Activated CD4-positive, alpha-beta T cell treated with anti-CD3 and anti-CD28 coated beads for 36 hours (primary cell): ENCODE measurements at regions not wholly inside any gene's neighbourhood (a gene's known extent, or its start where the extent isn't known, plus 50 kb on each side); places are given as distances from the start of the nearest gene placed in this dataset.
A peak's percentile ranks its signal among the peaks of the same experiment; 100 is the strongest.
"Not testable (repeated sequence)": the region's sequence is repeated elsewhere in the genome, so short reads cannot be mapped to it uniquely, and the experiment has no call there.

ENCODE experiments used
- ATAC-seq: fragments of 200-7000 bp; cut with Tn5 transposase; one replicate; pipeline ENCODE4 v1.10.0; 2021; ENCODE audit warnings: mild to moderate bottlenecking, moderate library complexity
- CTCF ChIA-PET: fragments of 350-600 bp; sonication (Branson Sonifier 250); formaldehyde crosslinking; loops from one replicate; lab custom pipeline; 2021; ENCODE audit warnings: antibody characterized with exemption; lab: Charles Lee
- POLR2A ChIA-PET: fragments of 350-600 bp; sonication (Branson Sonifier 250); formaldehyde crosslinking; loops from one replicate; lab custom pipeline; 2021; ENCODE audit warnings: antibody characterized with exemption, inconsistent platforms; lab: Charles Lee
- DNase-seq: peaks from one replicate; pipeline ENCODE4 v3.0.0-alpha.2; 2020
- H3K27ac Mint-ChIP-seq: one replicate; pipeline ENCODE4 v1.8.0; 2021; ENCODE audit warnings: mixed read lengths
- H3K27me3 Mint-ChIP-seq: one replicate; pipeline ENCODE4 v1.8.0; 2021; ENCODE audit warnings: mixed read lengths
- H3K36me3 Mint-ChIP-seq: one replicate; pipeline ENCODE4 v1.8.0; 2021; ENCODE audit warnings: low read depth, mixed read lengths
- H3K4me1 Mint-ChIP-seq: one replicate; pipeline ENCODE4 v1.8.0; 2021; ENCODE audit warnings: mixed read lengths
- H3K4me3 Mint-ChIP-seq: one replicate; pipeline ENCODE4 v1.8.0; 2021; ENCODE audit warnings: mild to moderate bottlenecking, moderate library complexity, mixed read lengths
- H3K9me3 Mint-ChIP-seq: one replicate; pipeline ENCODE4 v1.8.0; 2021; ENCODE audit warnings: low read depth, mixed read lengths
- intact Hi-C, 2 experiments: fragments of 100-400 bp; cut with DNase I in 1 of 2; cut with micrococcal nuclease in 1 of 2; formaldehyde crosslinking; loops; one replicate each; pipeline versions ENCODE4 v1.14.2 to v1.15.1; 2022 to 2024; cut with DNase I, micrococcal nuclease

DNA sequence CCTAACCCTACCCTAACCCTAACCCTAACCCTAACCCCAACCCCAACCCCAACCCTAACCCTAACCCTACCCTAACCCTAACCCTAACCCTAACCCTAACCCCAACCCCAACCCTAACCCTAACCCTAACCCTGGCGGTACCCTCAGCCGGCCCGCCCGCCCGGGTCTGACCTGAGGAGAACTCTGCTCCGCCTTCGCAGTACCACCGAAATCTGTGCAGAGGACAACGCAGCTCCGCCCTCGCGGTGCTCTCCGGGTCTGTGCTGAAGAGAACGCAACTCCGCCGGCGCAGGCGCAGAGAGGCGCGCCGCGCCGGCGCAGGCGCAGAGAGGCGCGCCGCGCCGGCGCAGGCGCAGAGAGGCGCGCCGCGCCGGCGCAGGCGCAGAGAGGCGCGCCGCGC lies 56.1 kb upstream of the IQSEC3 start:
- H3K36me3 Mint-ChIP-seq: not testable (repeated sequence)

DNA sequence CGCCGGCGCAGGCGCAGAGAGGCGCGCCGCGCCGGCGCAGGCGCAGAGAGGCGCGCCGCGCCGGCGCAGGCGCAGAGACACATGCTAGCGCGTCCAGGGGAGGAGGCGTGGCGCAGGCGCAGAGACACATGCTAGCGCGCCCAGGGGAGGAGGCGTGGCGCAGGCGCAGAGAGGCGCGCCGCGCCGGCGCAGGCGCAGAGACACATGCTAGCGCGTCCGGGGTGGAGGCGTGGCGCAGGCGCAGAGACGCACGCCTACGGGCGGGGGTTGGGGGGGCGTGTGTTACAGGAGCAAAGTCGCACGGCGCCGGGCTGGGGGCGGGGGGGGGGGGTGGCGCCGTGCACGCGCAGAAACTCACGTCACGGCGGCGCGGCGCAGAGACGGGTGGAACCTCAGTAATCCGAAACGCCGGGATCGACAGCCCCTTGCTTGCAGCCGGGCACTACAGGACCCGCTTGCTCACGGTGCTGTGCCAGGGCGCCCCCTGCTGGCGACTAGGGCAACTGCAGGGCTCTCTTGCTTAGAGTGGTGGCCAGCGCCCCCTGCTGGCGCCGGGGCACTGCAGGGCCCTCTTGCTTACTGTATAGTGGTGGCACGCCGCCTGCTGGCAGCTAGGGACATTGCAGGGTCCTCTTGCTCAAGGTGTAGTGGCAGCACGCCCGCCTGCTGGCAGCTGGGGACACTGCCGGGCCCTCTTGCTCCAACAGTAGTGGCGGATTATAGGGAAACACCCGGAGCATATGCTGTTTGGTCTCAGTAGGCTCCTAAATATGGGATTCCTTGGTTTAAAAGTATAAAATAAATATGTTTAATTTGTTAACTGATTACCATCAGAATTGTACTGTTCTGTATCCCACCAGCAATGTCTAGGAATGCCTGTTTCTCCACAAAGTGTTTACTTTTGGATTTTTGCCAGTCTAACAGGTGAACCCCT lies 55.4 kb upstream of the IQSEC3 start:
- peak; percentile 49 for DNase-seq
- H3K4me3 Mint-ChIP-seq, ATAC-seq, H3K36me3 Mint-ChIP-seq, H3K4me1 Mint-ChIP-seq, H3K27ac Mint-ChIP-seq, intact Hi-C loops, CTCF ChIA-PET, H3K9me3 Mint-ChIP-seq, POLR2A ChIA-PET, H3K27me3 Mint-ChIP-seq: not testable (repeated sequence)

More for the DNA sequence above, 56.1 kb upstream of the IQSEC3 start:
- DNase-seq: peak; percentile 37
- H3K4me1 Mint-ChIP-seq, H3K27ac Mint-ChIP-seq, H3K4me3 Mint-ChIP-seq, CTCF ChIA-PET, H3K27me3 Mint-ChIP-seq, POLR2A ChIA-PET, intact Hi-C loops, H3K9me3 Mint-ChIP-seq, ATAC-seq: not testable (repeated sequence)

DNA sequence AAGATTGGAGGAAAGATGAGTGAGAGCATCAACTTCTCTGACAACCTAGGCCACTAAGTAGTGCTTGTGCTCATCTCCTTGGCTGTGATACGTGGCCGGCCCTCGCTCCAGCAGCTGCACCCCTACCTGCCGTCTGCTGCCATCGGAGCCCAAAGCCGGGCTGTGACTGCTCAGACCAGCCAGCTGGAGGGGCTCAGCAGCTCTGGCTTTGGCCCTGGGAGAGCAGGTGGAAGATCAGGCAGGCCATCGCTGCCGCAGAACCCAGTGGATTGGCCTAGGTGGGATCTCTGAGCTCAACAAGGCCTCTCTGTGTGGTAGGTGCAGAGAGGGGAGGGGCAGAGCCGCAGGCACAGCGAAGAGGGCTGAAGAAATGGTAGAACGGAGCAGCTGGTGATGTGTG lies 54.3 kb upstream of the IQSEC3 start:
- intact Hi-C loops, CTCF ChIA-PET, POLR2A ChIA-PET, DNase-seq, H3K9me3 Mint-ChIP-seq, H3K4me1 Mint-ChIP-seq, H3K27me3 Mint-ChIP-seq, H3K27ac Mint-ChIP-seq, H3K36me3 Mint-ChIP-seq, ATAC-seq, H3K4me3 Mint-ChIP-seq: not testable (repeated sequence)

DNA sequence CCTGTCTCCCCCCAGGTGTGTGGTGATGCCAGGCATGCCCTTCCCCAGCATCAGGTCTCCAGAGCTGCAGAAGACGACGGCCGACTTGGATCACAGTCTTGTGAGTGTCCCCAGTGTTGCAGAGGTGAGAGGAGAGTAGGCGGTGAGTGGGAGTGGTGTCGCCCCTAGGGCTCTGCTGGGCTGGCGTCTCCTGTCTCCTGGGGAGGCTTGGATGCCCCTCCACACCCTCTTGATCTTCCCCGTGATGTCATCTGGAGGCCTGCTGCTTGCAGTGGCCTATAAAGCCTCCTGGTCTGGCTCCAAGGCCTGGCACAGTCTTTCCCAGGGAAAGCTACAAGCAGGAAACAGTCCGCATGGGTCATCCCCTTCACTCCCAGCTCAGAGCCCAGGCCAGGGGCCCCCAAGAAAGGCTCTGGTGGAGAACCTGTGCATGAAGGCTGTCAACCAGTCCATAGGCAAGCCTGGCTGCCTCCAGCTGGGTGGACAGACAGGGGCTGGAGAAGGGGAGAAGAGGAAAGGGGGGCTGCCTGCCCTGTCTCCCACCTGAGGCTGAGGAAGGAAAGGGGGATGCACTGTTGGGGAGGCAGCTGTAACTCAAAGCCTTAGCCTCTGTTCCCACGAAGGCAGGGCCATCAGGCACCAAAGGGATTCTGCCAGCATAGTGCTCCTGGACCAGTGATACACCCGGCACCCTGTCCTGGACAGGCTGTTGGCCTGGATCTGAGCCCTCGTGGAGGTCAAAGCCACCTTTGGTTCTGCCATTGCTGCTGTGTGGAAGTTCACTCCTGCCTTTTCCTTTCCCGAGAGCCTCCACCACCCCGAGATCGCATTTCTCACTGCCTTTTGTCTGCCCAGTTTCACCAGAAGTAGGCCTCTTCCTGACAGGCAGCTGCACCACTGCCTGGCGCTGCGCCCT lies 53.6 kb upstream of the IQSEC3 start:
- POLR2A ChIA-PET, H3K4me3 Mint-ChIP-seq, H3K36me3 Mint-ChIP-seq, CTCF ChIA-PET, H3K4me1 Mint-ChIP-seq, intact Hi-C loops, H3K9me3 Mint-ChIP-seq, H3K27ac Mint-ChIP-seq, H3K27me3 Mint-ChIP-seq, ATAC-seq: not testable (repeated sequence)
- peak; percentile 26 for DNase-seq

DNA sequence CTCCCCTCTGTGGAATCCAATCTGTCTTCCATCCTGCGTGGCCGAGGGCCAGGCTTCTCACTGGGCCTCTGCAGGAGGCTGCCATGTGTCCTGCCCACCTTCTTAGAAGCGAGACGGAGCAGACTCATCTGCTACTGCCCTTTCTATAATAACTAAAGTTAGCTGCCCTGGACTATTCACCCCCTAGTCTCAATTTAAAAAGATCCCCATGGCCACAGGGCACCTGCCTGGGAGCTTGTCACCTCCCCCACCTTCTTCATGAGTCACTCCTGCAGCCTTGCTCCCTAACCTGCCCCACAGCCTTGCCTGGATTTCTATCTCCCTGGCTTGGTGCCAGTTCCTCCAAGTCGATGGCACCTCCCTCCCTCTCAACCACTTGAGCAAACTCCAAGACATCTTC lies 52.7 kb upstream of the IQSEC3 start:
- DNase-seq: not testable (repeated sequence)

DNA sequence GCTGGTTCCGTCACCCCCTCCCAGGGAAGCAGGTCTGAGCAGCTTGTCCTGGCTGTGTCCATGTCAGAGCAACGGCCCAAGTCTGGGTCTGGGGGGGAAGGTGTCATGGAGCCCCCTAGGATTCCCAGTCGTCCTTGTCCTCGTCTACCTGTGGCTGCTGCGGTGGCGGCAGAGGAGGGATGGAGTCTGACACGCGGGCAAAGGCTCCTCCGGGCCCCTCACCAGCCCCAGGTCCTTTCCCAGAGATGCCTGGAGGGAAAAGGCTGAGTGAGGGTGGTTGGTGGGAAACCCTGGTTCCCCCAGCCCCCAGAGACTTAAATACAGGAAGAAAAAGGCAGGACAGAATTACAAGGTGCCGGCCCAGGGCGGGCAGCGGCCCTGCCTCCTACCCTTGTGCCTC lies 51.9 kb upstream of the IQSEC3 start:
- POLR2A ChIA-PET, H3K27me3 Mint-ChIP-seq: not testable (repeated sequence)

More for the DNA sequence above, 52.7 kb upstream of the IQSEC3 start:
- H3K27me3 Mint-ChIP-seq, H3K9me3 Mint-ChIP-seq, H3K4me1 Mint-ChIP-seq, ATAC-seq, CTCF ChIA-PET, H3K36me3 Mint-ChIP-seq, POLR2A ChIA-PET, H3K27ac Mint-ChIP-seq, intact Hi-C loops, H3K4me3 Mint-ChIP-seq: not testable (repeated sequence)

DNA sequence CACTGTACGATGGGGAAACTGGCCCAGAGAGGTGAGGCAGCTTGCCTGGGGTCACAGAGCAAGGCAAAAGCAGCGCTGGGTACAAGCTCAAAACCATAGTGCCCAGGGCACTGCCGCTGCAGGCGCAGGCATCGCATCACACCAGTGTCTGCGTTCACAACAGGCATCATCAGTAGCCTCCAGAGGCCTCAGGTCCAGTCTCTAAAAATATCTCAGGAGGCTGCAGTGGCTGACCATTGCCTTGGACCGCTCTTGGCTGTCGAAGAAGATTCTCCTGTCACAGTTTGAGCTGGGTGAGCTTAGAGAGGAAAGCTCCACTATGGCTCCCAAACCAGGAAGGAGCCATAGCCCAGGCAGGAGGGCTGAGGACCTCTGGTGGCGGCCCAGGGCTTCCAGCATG lies 51.2 kb upstream of the IQSEC3 start:
- H3K27me3 Mint-ChIP-seq, ATAC-seq, H3K36me3 Mint-ChIP-seq, H3K27ac Mint-ChIP-seq, H3K4me3 Mint-ChIP-seq, CTCF ChIA-PET, intact Hi-C loops, POLR2A ChIA-PET, H3K4me1 Mint-ChIP-seq, H3K9me3 Mint-ChIP-seq, DNase-seq: not testable (repeated sequence)

More for the DNA sequence above, 51.9 kb upstream of the IQSEC3 start:
- H3K27ac Mint-ChIP-seq, H3K36me3 Mint-ChIP-seq, CTCF ChIA-PET, ATAC-seq, H3K4me3 Mint-ChIP-seq, DNase-seq, H3K9me3 Mint-ChIP-seq, intact Hi-C loops, H3K4me1 Mint-ChIP-seq: not testable (repeated sequence)

DNA sequence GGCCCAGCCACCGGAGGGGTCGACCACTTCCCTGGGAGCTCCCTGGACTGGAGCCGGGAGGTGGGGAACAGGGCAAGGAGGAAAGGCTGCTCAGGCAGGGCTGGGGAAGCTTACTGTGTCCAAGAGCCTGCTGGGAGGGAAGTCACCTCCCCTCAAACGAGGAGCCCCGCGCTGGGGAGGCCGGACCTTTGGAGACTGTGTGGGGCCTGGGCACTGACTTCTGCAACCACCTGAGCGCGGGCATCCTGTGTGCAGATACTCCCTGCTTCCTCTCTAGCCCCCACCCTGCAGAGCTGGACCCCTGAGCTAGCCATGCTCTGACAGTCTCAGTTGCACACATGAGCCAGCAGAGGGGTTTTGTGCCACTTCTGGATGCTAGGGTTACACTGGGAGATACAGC lies 50.5 kb upstream of the IQSEC3 start:
- H3K4me1 Mint-ChIP-seq, H3K27ac Mint-ChIP-seq, DNase-seq, H3K4me3 Mint-ChIP-seq, H3K36me3 Mint-ChIP-seq, intact Hi-C loops, H3K9me3 Mint-ChIP-seq, CTCF ChIA-PET, H3K27me3 Mint-ChIP-seq, ATAC-seq, POLR2A ChIA-PET: not testable (repeated sequence)

DNA sequence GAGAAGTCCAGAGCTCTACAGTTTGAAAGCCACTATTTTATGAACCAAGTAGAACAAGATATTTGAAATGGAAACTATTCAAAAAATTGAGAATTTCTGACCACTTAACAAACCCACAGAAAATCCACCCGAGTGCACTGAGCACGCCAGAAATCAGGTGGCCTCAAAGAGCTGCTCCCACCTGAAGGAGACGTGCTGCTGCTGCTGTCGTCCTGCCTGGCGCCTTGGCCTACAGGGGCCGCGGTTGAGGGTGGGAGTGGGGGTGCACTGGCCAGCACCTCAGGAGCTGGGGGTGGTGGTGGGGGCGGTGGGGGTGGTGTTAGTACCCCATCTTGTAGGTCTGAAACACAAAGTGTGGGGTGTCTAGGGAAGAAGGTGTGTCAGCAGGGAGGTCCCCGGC lies 50.0 kb upstream of the IQSEC3 start:
- intact Hi-C loops, ATAC-seq, H3K36me3 Mint-ChIP-seq, H3K4me3 Mint-ChIP-seq, CTCF ChIA-PET, H3K27me3 Mint-ChIP-seq, H3K4me1 Mint-ChIP-seq, POLR2A ChIA-PET, H3K27ac Mint-ChIP-seq, DNase-seq, H3K9me3 Mint-ChIP-seq: not testable (repeated sequence)
